ENCODE measurements at regions not wholly inside any gene's neighbourhood (a gene's known extent, or its start where the extent isn't known, plus 50 kb on each side); places are given as distances from the start of the nearest gene placed in this dataset.

DNA sequence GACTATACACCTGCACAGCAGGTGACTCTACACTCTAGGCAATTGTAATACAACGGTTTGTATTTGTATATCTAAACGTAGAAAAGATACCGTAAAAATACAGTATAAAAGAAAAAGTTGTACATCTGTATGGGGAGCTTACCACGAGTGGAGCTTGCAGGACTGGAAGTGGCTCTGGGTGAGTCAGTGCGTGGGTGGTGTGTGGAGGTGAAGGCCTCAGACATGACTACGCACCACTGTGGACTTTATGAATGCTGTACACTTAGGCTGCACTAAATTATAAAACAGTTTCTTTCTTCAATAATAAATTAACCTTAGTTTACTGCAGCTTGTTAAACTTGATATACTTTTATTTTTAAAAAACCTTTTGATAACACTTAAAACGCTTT, 85.0 kb upstream of the FAT1 start:
- TF ChIP-seq, protein P1, sequence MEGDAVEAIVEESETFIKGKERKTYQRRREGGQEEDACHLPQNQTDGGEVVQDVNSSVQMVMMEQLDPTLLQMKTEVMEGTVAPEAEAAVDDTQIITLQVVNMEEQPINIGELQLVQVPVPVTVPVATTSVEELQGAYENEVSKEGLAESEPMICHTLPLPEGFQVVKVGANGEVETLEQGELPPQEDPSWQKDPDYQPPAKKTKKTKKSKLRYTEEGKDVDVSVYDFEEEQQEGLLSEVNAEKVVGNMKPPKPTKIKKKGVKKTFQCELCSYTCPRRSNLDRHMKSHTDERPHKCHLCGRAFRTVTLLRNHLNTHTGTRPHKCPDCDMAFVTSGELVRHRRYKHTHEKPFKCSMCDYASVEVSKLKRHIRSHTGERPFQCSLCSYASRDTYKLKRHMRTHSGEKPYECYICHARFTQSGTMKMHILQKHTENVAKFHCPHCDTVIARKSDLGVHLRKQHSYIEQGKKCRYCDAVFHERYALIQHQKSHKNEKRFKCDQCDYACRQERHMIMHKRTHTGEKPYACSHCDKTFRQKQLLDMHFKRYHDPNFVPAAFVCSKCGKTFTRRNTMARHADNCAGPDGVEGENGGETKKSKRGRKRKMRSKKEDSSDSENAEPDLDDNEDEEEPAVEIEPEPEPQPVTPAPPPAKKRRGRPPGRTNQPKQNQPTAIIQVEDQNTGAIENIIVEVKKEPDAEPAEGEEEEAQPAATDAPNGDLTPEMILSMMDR (IDR thresholded peaks at IDR 0.05), result no peak
- TF ChIP-seq EZH2 (IDR thresholded peaks at IDR 0.05), result no peak

Data from neural progenitor cell (in vitro differentiated cells).